C4-2B (cell line): ENCODE measurements at regions not wholly inside any gene's neighbourhood (a gene's known extent, or its start where the extent isn't known, plus 50 kb on each side); places are given as distances from the start of the nearest gene placed in this dataset.

Source experiments
- CTCF ChIP-seq: fragments of 450-650 bp; conservative IDR thresholded peaks from 2 replicates; pipeline ENCODE4 v1.5.1; 2017; ENCODE audit warnings: mild to moderate bottlenecking
- ZFX ChIP-seq: fragments of 450-650 bp; IDR thresholded peaks from 2 replicates; pipeline ENCODE4 v1.6.1; 2017

GRCh38 chr10:128300290-128300824 lies 174.1 kb upstream of the MKI67 start:
- TF ChIP-seq CTCF (no peak), ZFX (no peak)
